GM12878 (cell line): ENCODE measurements at regions not wholly inside any gene's neighbourhood (a gene's known extent, or its start where the extent isn't known, plus 50 kb on each side); places are given as distances from the start of the nearest gene placed in this dataset.

Experiments
- ATAC-seq: fragments of 200-7000 bp; cut with Tn5 transposase; 3 replicates; pipeline ENCODE4 v1.9.1; 2020; ENCODE audit warnings: mild to moderate bottlenecking, moderate library complexity
- BruUV-seq: library from RNA; stranded (reverse); fragments of 400-500 nt; replicated peaks from 2 replicates; lab custom pipeline; 2021; lab: Mats Ljungman, UMichigan
- CTCF ChIA-PET: fragments of 300-600 bp; sonication (Branson Sonifier 250); formaldehyde crosslinking; extraction: SDS; loops from one replicate; lab custom pipeline; 2021; ENCODE audit warnings: inconsistent platforms; lab: Yijun Ruan, JAX
- POLR2A ChIA-PET: fragments of 350-600 bp; formaldehyde crosslinking; extraction: SDS; loops from one replicate; lab custom pipeline; 2021; ENCODE audit warnings: inconsistent platforms; lab: Charles Lee
- RAD21 ChIA-PET: fragments of 300-600 bp; sonication (Branson Sonifier 250); formaldehyde crosslinking; loops from one replicate; lab custom pipeline; 2023; ENCODE audit warnings: antibody characterized with exemption; ENCODE audit not compliant: unreplicated experiment; lab: Charles Lee
- SMC1A ChIA-PET: fragments of 300-600 bp; sonication (Branson Sonifier 250); formaldehyde crosslinking; loops from one replicate; lab custom pipeline; 2023; ENCODE audit not compliant: unreplicated experiment, uncharacterized antibody; lab: Charles Lee
- DNase-seq: peaks from one replicate; pipeline ENCODE4 v3.0.0-alpha.2; 2011; ENCODE audit warnings: low read depth, low spot score
- FAIRE-seq: peaks from 3 replicates; lab custom pipeline; 2011; peaks lifted over from hg19 to GRCh38; lab: Jason Lieb, UNC
- H2AFZ ChIP-seq: 2 replicates; pipeline ENCODE4 v1.6.0; 2011; ENCODE audit warnings: low read depth, low read length, control low read depth; ENCODE audit not compliant: control insufficient read depth
- H3K27ac ChIP-seq: 2 replicates; pipeline ENCODE4 v1.5.1; 2011; ENCODE audit warnings: control low read depth; ENCODE audit not compliant: control insufficient read depth, insufficient read depth
- H3K27me3 ChIP-seq, 2 experiments: replicated peaks in 1 of 2; 2 replicates each; pipeline versions ENCODE4 v1.6.0 to v1.6.1; 2011; ENCODE audit warnings: low read length in 1 of 2; ENCODE audit not compliant: control insufficient read depth in 2 of 2, insufficient read depth in 2 of 2
- H3K36me3 ChIP-seq, 2 experiments: 2 replicates each; pipeline ENCODE4 v1.5.1; 2011; ENCODE audit warnings: low read length in 1 of 2; ENCODE audit not compliant: control insufficient read depth in 2 of 2, insufficient read depth in 2 of 2
- H3K4me1 ChIP-seq: 2 replicates; pipeline ENCODE4 v1.6.1; 2011; ENCODE audit warnings: mild to moderate bottlenecking, low read length, moderate library complexity, mixed read lengths; ENCODE audit not compliant: control insufficient read depth, insufficient read depth
- H3K4me2 ChIP-seq: 2 replicates; pipeline ENCODE4 v1.6.0; 2011; ENCODE audit warnings: control low read depth; ENCODE audit not compliant: control insufficient read depth, insufficient read depth
- H3K4me3 ChIP-seq: fragments of 200-600 bp; sonication (generic); 2 replicates; pipeline ENCODE4 v1.5.1; 2016
- H3K79me2 ChIP-seq: 2 replicates; pipeline ENCODE4 v1.6.0; 2011; ENCODE audit warnings: low read length; ENCODE audit not compliant: control insufficient read depth, insufficient read depth
- H3K9ac ChIP-seq: 2 replicates; pipeline ENCODE4 v1.8.0; 2011; ENCODE audit warnings: low read length, control low read depth, mixed read lengths; ENCODE audit not compliant: control insufficient read depth, insufficient read depth
- H3K9me3 ChIP-seq: replicated peaks from 3 replicates; pipeline ENCODE4 v1.5.1; 2011; ENCODE audit warnings: mild to moderate bottlenecking, low read length; ENCODE audit not compliant: control insufficient read depth, insufficient read depth
- H4K20me1 ChIP-seq: 2 replicates; pipeline ENCODE4 v1.6.0; 2011; ENCODE audit not compliant: control insufficient read depth, insufficient read depth
- BACH1 ChIP-seq: fragments of 450-650 bp; IDR thresholded peaks from 2 replicates; pipeline ENCODE4 v1.6.1; 2017; ENCODE audit warnings: mild to moderate bottlenecking, borderline replicate concordance
- BHLHE40 ChIP-seq, 2 experiments: fragments of 450-650 bp in 1 of 2; IDR thresholded peaks; 2 replicates each; pipeline ENCODE4 v1.6.1; 2011 to 2017; ENCODE audit warnings: low read depth in 2 of 2, borderline replicate concordance in 1 of 2, improper control_type of control experiment in 1 of 2, low read length in 1 of 2, mild to moderate bottlenecking in 1 of 2
- CEBPB ChIP-seq, 2 experiments: fragments of 150-350 bp in 1 of 2; IDR thresholded peaks; 2 replicates each; pipeline ENCODE4 v1.6.1; 2012 to 2014; ENCODE audit warnings: low read depth in 2 of 2, low read length in 2 of 2, borderline replicate concordance in 1 of 2, inconsistent platforms in 1 of 2
- DPF2 ChIP-seq: fragments of 450-650 bp; IDR thresholded peaks from 2 replicates; pipeline ENCODE4 v1.6.1; 2017; ENCODE audit warnings: mild to moderate bottlenecking
- E2F8 ChIP-seq: fragments of 450-650 bp; IDR thresholded peaks from 2 replicates; pipeline ENCODE4 v1.6.1; 2018; ENCODE audit warnings: mild to moderate bottlenecking, low read depth, moderate library complexity; ENCODE audit not compliant: partially characterized antibody
- EZH2 ChIP-seq: IDR thresholded peaks from 2 replicates; pipeline ENCODE4 v1.6.1; 2012; ENCODE audit warnings: low read depth, mild to moderate bottlenecking, control low read depth, inconsistent platforms, low read length, borderline replicate concordance; ENCODE audit not compliant: control insufficient read depth
- KAT2A ChIP-seq: conservative IDR thresholded peaks from 2 replicates; pipeline ENCODE4 v1.6.1; 2011; ENCODE audit warnings: low read depth, low read length; ENCODE audit not compliant: control insufficient read depth
- MEF2A ChIP-seq: IDR thresholded peaks from 2 replicates; pipeline ENCODE4 v1.6.1; 2011; ENCODE audit warnings: low read depth, mild to moderate bottlenecking, low read length, moderate library complexity; ENCODE audit not compliant: insufficient read depth
- MTA3 ChIP-seq: IDR thresholded peaks from 2 replicates; pipeline ENCODE4 v1.6.1; 2012; ENCODE audit warnings: low read length, inconsistent platforms, borderline replicate concordance
- NR2F1 ChIP-seq: fragments of 450-650 bp; conservative IDR thresholded peaks from 2 replicates; pipeline ENCODE4 v1.6.1; 2017; ENCODE audit warnings: mild to moderate bottlenecking
- RELB ChIP-seq: fragments of 450-650 bp; IDR thresholded peaks from 2 replicates; pipeline ENCODE4 v1.6.1; 2017; ENCODE audit warnings: low read depth, mild to moderate bottlenecking, moderate library complexity
- SREBF2 ChIP-seq: IDR thresholded peaks from 2 replicates; pipeline ENCODE4 v1.6.1; 2012; ENCODE audit warnings: mild to moderate bottlenecking, low read length
- ZNF384 ChIP-seq: IDR thresholded peaks from 2 replicates; pipeline ENCODE4 v1.6.1; 2012; ENCODE audit warnings: low read depth, mild to moderate bottlenecking, low read length, improper control_type of control experiment, borderline replicate concordance
- WGBS: methylation state at CpG from one replicate; pipeline ENCODE4 v1.1.6; 2016; ENCODE audit warnings: low lambda C conversion rate; ENCODE audit not compliant: insufficient replicate concordance, insufficient coverage; ENCODE audit errors: missing lambda C conversion rate; 5-methylcytosine and 5-hydroxymethylcytosine counted together
- in situ Hi-C: fragments of 300-500 bp; cut with MboI; formaldehyde crosslinking; loops from 9 replicates; pipeline ENCODE4 v1.14.3; 2018; ENCODE audit warnings: mixed read lengths
- intact Hi-C: fragments of 100-400 bp; cut with micrococcal nuclease; formaldehyde crosslinking; loops from one replicate; pipeline ENCODE4 v1.14.2; 2022; ENCODE audit not compliant: unreplicated experiment

GRCh38 chr20:51094221-51094620, 71.3 kb upstream of the KCNG1 start:
- in situ Hi-C loops = no loop called here
- TF ChIP-seq SREBF2 (no peak), RELB (no peak), MEF2A (no peak)
- 65% methylated on average over 4 of the region's 4 CpGs for WGBS
- FAIRE-seq (no peak), ATAC-seq (no peak), DNase-seq (no peak)
- ChIA-PET SMC1A (no interaction called here), RAD21 (no interaction called here), POLR2A (no interaction called here), CTCF (interaction anchor here (0.6 kb wide), 1 partner anchor 527 kb away, joined by 3 read pairs; no protein-coding TSS in a partner anchor)
- H3K4me2 ChIP-seq = no peak overlapping the region
- no peaks in the 10 kb centered on the region for H3K4me1 ChIP-seq
- no peak overlapping the region for H2AFZ ChIP-seq
- BruUV-seq = no TSS peak
- H4K20me1 ChIP-seq = no peaks in the 10 kb centered on the region
- H3K9ac ChIP-seq = no peak overlapping the region
- no peaks in the 10 kb centered on the region for H3K9me3 ChIP-seq
- H3K27me3 ChIP-seq = no peaks in the 10 kb centered on the region; a peak in 1 of 4 replicates
- intact Hi-C loops = no loop called here
- H3K36me3 ChIP-seq = no peaks in the 10 kb centered on the region
- H3K4me3 ChIP-seq = no peak overlapping the region
- H3K27ac ChIP-seq = no peak overlapping the region
- H3K79me2 ChIP-seq = no peaks in the 10 kb centered on the region

GRCh38 chr20:51093240-51093763, 70.4 kb upstream of the KCNG1 start:
- H3K9ac ChIP-seq = no peak overlapping the region
- SMC1A ChIA-PET = no interaction called here
- intact Hi-C loops (no loop called here), in situ Hi-C loops (no loop called here)
- FAIRE-seq (no peak), ATAC-seq (no peak), DNase-seq (no peak)
- POLR2A ChIA-PET = no interaction called here
- no peak overlapping the region for H3K27ac ChIP-seq
- no peak overlapping the region for H3K4me3 ChIP-seq
- CTCF ChIA-PET = no interaction called here
- 29% methylated on average over 7 of the region's 7 CpGs for WGBS
- RAD21 ChIA-PET = no interaction called here
- no peaks in the 10 kb centered on the region for H3K9me3 ChIP-seq
- H4K20me1 ChIP-seq = no peaks in the 10 kb centered on the region
- no peak overlapping the region for H3K4me2 ChIP-seq
- no peaks in the 10 kb centered on the region for H3K79me2 ChIP-seq
- H3K36me3 ChIP-seq = no peaks in the 10 kb centered on the region
- no peak overlapping the region for H2AFZ ChIP-seq
- no TSS peak for BruUV-seq
- no peaks in the 10 kb centered on the region; a peak in 1 of 4 replicates for H3K27me3 ChIP-seq
- H3K4me1 ChIP-seq = no peaks in the 10 kb centered on the region
- no peak for TF ChIP-seq E2F8
- no peak for TF ChIP-seq EZH2
- TF ChIP-seq BHLHE40 (IDR thresholded peaks at IDR 0.05; ENCODE audit: borderline replicate concordance in 1 of 2, low read depth in 2 of 2, low read length in 1 of 2) = no peak
- TF ChIP-seq BACH1 = no peak
- no peak for TF ChIP-seq NR2F1
- TF ChIP-seq KAT2A = no peak
- TF ChIP-seq CEBPB (IDR thresholded peaks at IDR 0.05; ENCODE audit: borderline replicate concordance in 1 of 2, low read depth in 2 of 2, low read length in 2 of 2) = no peak
- no peak for TF ChIP-seq ZNF384
- TF ChIP-seq DPF2 = no peak
- no peak for TF ChIP-seq MTA3
